Kidney epithelial cell (primary cell): ENCODE measurements at regions not wholly inside any gene's neighbourhood (a gene's known extent, or its start where the extent isn't known, plus 50 kb on each side); places are given as distances from the start of the nearest gene placed in this dataset.

Experiments used
- DNase-seq: peaks from one replicate; pipeline ENCODE4 v3.0.0-alpha.2; 2010; ENCODE audit warnings: low read depth
- H3K27me3 ChIP-seq: 2 replicates; pipeline ENCODE4 v1.6.0; 2011; ENCODE audit warnings: low read length; ENCODE audit not compliant: control insufficient read depth, insufficient read depth
- H3K36me3 ChIP-seq: 2 replicates; pipeline ENCODE4 v1.5.1; 2011; ENCODE audit warnings: low read length; ENCODE audit not compliant: control insufficient read depth, insufficient read depth
- H3K4me3 ChIP-seq: 2 replicates; pipeline ENCODE4 v1.5.1; 2011; ENCODE audit warnings: low read depth, mild to moderate bottlenecking, control low read depth, low read length
- CTCF ChIP-seq: IDR thresholded peaks from 2 replicates; pipeline ENCODE4 v1.5.1; 2011; ENCODE audit warnings: mild to moderate bottlenecking, moderate library complexity, low read length, control low read depth, inconsistent platforms; ENCODE audit not compliant: insufficient read depth, poor library complexity, severe bottlenecking

- Histone ChIP-seq H3K27me3 (no peaks in the 10 kb centered on the region), H3K4me3 (no peak overlapping the region), H3K36me3 (no peaks in the 10 kb centered on the region)
- no peak for DNase-seq
- TF ChIP-seq CTCF = no peak
Observed at GRCh38 chr13:107574517-107575210, 640.7 kb downstream of the LIG4 start.

- DNase-seq = no peak
- Histone ChIP-seq H3K4me3 (no peak overlapping the region), H3K27me3 (no peaks in the 10 kb centered on the region), H3K36me3 (no peaks in the 10 kb centered on the region)
- no peak for TF ChIP-seq CTCF
Observed at GRCh38 chr13:107573184-107573583, 642.2 kb downstream of the LIG4 start.

DNA sequence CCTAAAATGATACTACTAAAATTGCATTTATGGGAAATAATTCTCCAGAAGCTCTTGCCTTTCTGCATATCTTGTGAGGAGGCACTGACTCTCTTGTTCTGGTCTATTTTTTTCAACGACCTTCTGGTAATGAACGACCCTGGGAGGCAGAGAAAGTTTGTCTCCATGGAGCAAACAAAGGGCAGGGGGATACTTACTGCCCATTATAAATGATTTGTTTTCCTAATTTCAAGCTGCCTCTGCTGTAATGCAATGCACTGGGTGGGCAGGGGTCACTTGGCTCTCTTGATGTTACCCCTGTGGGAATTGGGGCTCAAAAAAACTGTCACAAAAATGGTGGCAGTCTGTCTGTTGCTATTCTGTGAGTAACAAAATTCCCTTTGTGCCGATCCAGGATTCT lies 643.2 kb downstream of the LIG4 start:
- no peaks in the 10 kb centered on the region for H3K27me3 ChIP-seq

DNA sequence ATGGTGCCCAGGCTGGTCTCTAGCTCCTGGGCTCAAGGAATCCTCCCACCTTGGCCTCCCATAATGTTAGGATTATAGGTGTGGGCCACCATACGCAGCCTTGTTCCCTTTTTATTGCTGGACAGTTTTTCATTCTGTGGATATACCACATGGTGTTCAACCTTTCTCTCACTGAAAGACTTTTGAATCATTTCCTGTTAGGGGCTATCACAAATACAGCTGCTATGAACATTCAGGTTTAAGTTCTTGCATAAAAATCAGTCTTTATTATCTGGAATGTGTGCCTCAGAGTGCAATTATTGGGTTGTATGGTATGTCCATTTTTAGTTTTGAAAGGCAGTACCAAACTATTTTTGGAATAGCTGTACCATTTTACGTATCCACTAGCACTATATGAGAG lies 647.2 kb downstream of the LIG4 start:
- H3K27me3 ChIP-seq = no peaks in the 10 kb centered on the region
- H3K36me3 ChIP-seq = no peaks in the 10 kb centered on the region
- H3K4me3 ChIP-seq = no peak overlapping the region
- DNase-seq = no peak
- no peak for TF ChIP-seq CTCF

More for the DNA sequence above, 643.2 kb downstream of the LIG4 start:
- Histone ChIP-seq H3K36me3 (no peaks in the 10 kb centered on the region), H3K4me3 (no peak overlapping the region)
- no peak for TF ChIP-seq CTCF
- no peak for DNase-seq

GRCh38 chr13:107563099-107563925 lies 652.0 kb downstream of the LIG4 start:
- no peaks in the 10 kb centered on the region for H3K27me3 ChIP-seq
- no peak for TF ChIP-seq CTCF
- H3K4me3 ChIP-seq = no peak overlapping the region
- H3K36me3 ChIP-seq = no peaks in the 10 kb centered on the region
- no peak for DNase-seq

GRCh38 chr13:107562203-107562602 lies 653.1 kb downstream of the LIG4 start:
- DNase-seq = no peak
- no peak for TF ChIP-seq CTCF
- H3K27me3 ChIP-seq = no peaks in the 10 kb centered on the region
- H3K36me3 ChIP-seq = no peaks in the 10 kb centered on the region
- H3K4me3 ChIP-seq = no peak overlapping the region
